Activated CD8-positive, alpha-beta T cell treated with anti-CD3 and anti-CD28 coated beads for 36 hours (primary cell): ENCODE measurements at regions not wholly inside any gene's neighbourhood (a gene's known extent, or its start where the extent isn't known, plus 50 kb on each side); places are given as distances from the start of the nearest gene placed in this dataset.

Experiments used
- ATAC-seq: fragments of 200-7000 bp; cut with Tn5 transposase; one replicate; pipeline ENCODE4 v1.10.0; 2021; ENCODE audit warnings: mild to moderate bottlenecking, moderate library complexity
- CTCF ChIA-PET: fragments of 350-600 bp; sonication (Branson Sonifier 250); formaldehyde crosslinking; loops from one replicate; lab custom pipeline; 2021; ENCODE audit warnings: antibody characterized with exemption; lab: Charles Lee
- POLR2A ChIA-PET: fragments of 350-600 bp; sonication (Branson Sonifier 250); formaldehyde crosslinking; loops from one replicate; lab custom pipeline; 2021; ENCODE audit warnings: antibody characterized with exemption; lab: Charles Lee
- DNase-seq: peaks from one replicate; pipeline ENCODE4 v3.0.0-alpha.2; 2020
- H3K27ac Mint-ChIP-seq: one replicate; pipeline ENCODE4 v1.8.0; 2021; ENCODE audit warnings: mild to moderate bottlenecking, mixed read lengths
- H3K27me3 Mint-ChIP-seq: one replicate; pipeline ENCODE4 v1.8.0; 2021; ENCODE audit warnings: mixed read lengths
- H3K36me3 Mint-ChIP-seq: one replicate; pipeline ENCODE4 v1.8.0; 2021; ENCODE audit warnings: low read depth, mixed read lengths
- H3K4me1 Mint-ChIP-seq: one replicate; pipeline ENCODE4 v1.8.0; 2021; ENCODE audit warnings: low read depth, mixed read lengths
- H3K4me3 Mint-ChIP-seq: one replicate; pipeline ENCODE4 v1.8.0; 2021; ENCODE audit warnings: mild to moderate bottlenecking, moderate library complexity, mixed read lengths
- H3K9me3 Mint-ChIP-seq: one replicate; pipeline ENCODE4 v1.8.0; 2021; ENCODE audit warnings: mixed read lengths
- intact Hi-C: fragments of 100-400 bp; cut with micrococcal nuclease; formaldehyde crosslinking; loops from one replicate; pipeline ENCODE4 v1.10.0; 2022
- TF ChIP-seq, protein P1 (sequence below): fragments of 200-600 bp; IDR thresholded peaks from one replicate; pipeline ENCODE4 v1.8.0; 2022; ENCODE audit warnings: antibody characterized with exemption, mild to moderate bottlenecking

DNA sequence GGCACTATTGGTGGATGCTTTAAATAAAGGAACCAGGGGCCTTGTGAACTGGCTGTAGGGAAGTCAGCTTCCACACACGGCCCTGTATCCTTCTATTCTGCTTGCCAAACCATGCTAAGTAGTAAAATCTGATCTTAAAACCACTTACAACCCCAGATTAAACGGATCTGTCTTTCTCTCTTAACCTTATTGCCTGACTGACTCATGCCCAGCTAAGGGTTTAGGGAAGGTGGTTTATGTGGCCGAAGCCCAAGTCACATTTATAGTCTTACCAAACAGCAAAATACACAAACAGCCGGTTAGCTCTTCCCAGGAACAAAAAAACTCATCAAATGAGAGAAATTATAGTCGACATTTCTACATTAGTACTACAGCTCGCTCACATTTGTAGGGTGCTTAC lies 988.4 kb upstream of the TENM3 start:
- ATAC-seq: no peak
- Mint-ChIP-seq H3K4me1 (no peaks in the 10 kb centered on the region), H3K27ac (no peak overlapping the region), H3K36me3 (no peaks in the 10 kb centered on the region), H3K4me3 (no peak overlapping the region), H3K9me3 (peaks cover 9% of the 10 kb centered on the region), H3K27me3 (no peaks in the 10 kb centered on the region)
- TF ChIP-seq, protein P1, sequence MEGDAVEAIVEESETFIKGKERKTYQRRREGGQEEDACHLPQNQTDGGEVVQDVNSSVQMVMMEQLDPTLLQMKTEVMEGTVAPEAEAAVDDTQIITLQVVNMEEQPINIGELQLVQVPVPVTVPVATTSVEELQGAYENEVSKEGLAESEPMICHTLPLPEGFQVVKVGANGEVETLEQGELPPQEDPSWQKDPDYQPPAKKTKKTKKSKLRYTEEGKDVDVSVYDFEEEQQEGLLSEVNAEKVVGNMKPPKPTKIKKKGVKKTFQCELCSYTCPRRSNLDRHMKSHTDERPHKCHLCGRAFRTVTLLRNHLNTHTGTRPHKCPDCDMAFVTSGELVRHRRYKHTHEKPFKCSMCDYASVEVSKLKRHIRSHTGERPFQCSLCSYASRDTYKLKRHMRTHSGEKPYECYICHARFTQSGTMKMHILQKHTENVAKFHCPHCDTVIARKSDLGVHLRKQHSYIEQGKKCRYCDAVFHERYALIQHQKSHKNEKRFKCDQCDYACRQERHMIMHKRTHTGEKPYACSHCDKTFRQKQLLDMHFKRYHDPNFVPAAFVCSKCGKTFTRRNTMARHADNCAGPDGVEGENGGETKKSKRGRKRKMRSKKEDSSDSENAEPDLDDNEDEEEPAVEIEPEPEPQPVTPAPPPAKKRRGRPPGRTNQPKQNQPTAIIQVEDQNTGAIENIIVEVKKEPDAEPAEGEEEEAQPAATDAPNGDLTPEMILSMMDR: no peak
- DNase-seq: no peak
- intact Hi-C loops: no loop called here
- POLR2A ChIA-PET: no interaction called here
- CTCF ChIA-PET: no interaction called here

DNA sequence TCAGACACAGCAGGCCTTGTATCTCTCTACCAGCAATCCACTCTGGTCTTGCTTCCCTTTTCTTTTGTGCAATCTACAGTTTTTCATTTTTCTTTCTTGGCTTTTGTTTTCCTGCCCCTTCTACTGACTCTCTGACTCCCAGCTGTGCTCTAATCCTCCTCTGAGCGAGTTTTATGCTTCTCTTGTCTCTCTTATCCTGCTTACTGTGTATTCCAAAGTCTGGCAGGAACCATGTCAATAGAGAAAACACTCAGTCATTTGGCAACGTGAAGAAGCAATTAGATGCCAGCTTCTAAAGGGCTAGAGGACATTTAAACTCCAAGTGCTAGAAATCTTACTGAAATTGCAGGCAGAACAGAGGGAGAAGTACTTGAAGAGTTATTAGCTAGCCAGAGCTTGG lies 984.6 kb upstream of the TENM3 start:
- H3K27ac Mint-ChIP-seq: no peak overlapping the region
- ATAC-seq: no peak
- H3K36me3 Mint-ChIP-seq: no peaks in the 10 kb centered on the region
- no peaks in the 10 kb centered on the region for H3K4me1 Mint-ChIP-seq
- TF ChIP-seq, protein P1: no peak
- peaks cover 5% of the 10 kb centered on the region for H3K9me3 Mint-ChIP-seq
- H3K4me3 Mint-ChIP-seq: no peak overlapping the region
- H3K27me3 Mint-ChIP-seq: no peaks in the 10 kb centered on the region
- intact Hi-C loops: no loop called here
- no peak for DNase-seq
- ChIA-PET CTCF (no interaction called here), POLR2A (no interaction called here)

DNA sequence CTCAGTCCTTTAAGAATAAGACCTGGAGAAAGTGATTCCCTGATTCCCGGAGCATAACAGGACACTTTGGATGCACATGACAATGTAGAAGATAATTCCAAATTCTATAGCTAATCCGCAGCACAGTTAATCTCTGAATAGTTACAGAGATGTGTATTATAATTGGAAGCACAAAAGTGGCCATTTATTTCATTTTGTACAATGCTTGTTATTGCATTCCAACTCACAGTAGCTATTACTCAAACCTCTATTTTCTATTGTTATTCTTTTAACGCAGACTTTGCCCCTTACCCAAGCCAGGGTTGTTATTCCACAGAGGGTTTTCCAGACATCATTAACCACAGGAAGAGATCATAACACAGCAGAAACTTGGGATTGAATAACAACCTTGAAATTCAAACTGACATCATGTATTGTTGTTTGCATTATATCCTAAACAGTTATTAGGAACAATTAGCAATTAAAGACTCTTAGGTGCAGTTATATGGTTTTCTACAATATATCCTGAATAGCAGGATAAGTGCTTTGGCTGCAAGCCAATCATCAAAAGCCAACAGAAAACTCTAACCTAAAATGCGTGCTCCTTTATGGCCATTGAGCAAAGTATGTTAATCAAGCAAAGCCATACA lies 984.0 kb upstream of the TENM3 start:
- Mint-ChIP-seq H3K9me3 (peaks cover 2% of the 10 kb centered on the region), H3K4me1 (no peaks in the 10 kb centered on the region), H3K4me3 (no peak overlapping the region), H3K27ac (no peak overlapping the region), H3K27me3 (no peaks in the 10 kb centered on the region), H3K36me3 (no peaks in the 10 kb centered on the region)
- ATAC-seq (no peak), DNase-seq (no peak)
- intact Hi-C loops: no loop called here
- TF ChIP-seq, protein P1: no peak
- CTCF ChIA-PET: no interaction called here
- POLR2A ChIA-PET: no interaction called here

DNA sequence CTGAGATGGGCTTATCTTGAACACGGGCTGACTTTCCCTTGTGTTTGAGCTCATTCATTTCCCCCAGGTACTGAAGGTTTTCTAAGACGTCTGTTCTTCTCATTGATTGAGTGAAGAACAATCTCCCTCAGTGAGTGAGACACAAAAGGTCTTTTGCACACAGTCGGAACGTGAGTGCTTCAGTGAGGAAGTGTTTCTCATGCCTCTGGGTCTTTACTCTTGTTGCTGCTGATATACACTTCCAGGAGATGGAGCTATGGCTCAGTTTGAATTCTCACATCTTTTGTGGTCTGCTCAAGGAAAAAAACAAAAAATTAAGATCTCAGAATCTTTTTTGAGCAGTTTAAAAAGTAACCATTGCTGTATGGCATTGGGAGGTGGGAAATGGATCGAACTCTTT lies 981.9 kb upstream of the TENM3 start:
- Mint-ChIP-seq H3K27me3 (no peaks in the 10 kb centered on the region), H3K36me3 (no peaks in the 10 kb centered on the region), H3K4me3 (no peak overlapping the region), H3K27ac (no peak overlapping the region), H3K9me3 (peaks cover 2% of the 10 kb centered on the region), H3K4me1 (no peaks in the 10 kb centered on the region)
- intact Hi-C loops: no loop called here
- ATAC-seq (no peak), DNase-seq (no peak)
- ChIA-PET CTCF (interaction anchor here (1.0 kb wide), 1 partner anchor 9 kb away, joined by 3 read pairs; no protein-coding TSS in a partner anchor), POLR2A (interaction anchor here (0.7 kb wide), 1 partner anchor 30 kb away, joined by 4 read pairs; no protein-coding TSS in a partner anchor)
- TF ChIP-seq, protein P1: no peak

DNA sequence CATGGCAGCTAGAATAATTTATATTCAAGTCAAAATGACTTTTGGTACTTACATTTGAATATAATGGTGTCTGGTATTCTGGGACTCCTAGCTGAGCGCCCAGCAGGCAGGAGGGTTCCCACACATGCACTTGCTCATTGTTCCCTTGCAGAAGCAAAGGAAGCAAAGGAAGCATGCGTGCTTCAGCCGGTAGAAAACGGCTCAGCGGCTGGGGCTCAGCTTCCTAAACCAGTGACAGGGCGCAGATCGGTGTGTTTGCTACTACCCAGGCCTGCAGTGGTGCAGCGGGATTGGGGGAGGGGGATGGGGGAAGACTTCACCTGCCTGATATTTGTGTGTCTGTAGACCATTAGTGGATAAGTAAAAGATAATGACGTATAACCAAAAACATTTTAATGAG lies 978.3 kb upstream of the TENM3 start:
- Mint-ChIP-seq H3K9me3 (no peaks in the 10 kb centered on the region), H3K27me3 (no peaks in the 10 kb centered on the region), H3K4me1 (no peaks in the 10 kb centered on the region), H3K36me3 (no peaks in the 10 kb centered on the region), H3K27ac (no peak overlapping the region), H3K4me3 (no peak overlapping the region)
- no peak for DNase-seq
- TF ChIP-seq, protein P1: no peak
- ChIA-PET CTCF (no interaction called here), POLR2A (no interaction called here)
- ATAC-seq: no peak
- intact Hi-C loops: no loop called here
